ENCODE measurements at regions not wholly inside any gene's neighbourhood (a gene's known extent, or its start where the extent isn't known, plus 50 kb on each side); places are given as distances from the start of the nearest gene placed in this dataset.

DNA sequence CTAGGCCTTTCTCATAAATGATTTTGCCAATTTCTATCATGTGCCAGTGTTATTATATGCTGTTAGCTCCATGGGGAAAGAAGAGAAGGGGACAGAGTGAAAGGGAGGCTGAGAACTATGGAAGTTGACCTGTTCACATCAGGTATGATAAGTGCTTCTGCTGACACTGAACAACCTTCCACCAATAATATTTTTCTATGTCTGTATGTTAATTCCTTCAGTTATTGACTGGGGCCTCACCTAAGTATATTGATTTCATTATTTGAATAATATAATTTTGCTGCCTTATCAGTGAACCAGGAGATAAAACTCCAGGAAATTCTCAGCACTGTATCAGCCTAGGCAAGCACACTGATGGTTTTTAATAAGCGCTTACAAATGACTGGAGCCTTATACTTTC, 262.8 kb downstream of the SNCA start:
- H3K36me3 ChIP-seq: no peaks in the 10 kb centered on the region
- TF ChIP-seq POLR2AphosphoS5 (IDR thresholded peaks at IDR 0.05) (no peak), POLR2A (IDR thresholded peaks at IDR 0.05) (no peak), EP300 (IDR thresholded peaks at IDR 0.05; ENCODE audit: low read depth) (no peak)
- TF ChIP-seq, protein P1, sequence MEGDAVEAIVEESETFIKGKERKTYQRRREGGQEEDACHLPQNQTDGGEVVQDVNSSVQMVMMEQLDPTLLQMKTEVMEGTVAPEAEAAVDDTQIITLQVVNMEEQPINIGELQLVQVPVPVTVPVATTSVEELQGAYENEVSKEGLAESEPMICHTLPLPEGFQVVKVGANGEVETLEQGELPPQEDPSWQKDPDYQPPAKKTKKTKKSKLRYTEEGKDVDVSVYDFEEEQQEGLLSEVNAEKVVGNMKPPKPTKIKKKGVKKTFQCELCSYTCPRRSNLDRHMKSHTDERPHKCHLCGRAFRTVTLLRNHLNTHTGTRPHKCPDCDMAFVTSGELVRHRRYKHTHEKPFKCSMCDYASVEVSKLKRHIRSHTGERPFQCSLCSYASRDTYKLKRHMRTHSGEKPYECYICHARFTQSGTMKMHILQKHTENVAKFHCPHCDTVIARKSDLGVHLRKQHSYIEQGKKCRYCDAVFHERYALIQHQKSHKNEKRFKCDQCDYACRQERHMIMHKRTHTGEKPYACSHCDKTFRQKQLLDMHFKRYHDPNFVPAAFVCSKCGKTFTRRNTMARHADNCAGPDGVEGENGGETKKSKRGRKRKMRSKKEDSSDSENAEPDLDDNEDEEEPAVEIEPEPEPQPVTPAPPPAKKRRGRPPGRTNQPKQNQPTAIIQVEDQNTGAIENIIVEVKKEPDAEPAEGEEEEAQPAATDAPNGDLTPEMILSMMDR (IDR thresholded peaks at IDR 0.05): no peak
- intact Hi-C loops (cut with DNase I; ENCODE audit: low total_unique reads): no loop called here
- peaks cover 0 to 4% (median 0%) of the 10 kb centered on the region in 4 donors for H3K4me1 ChIP-seq
- DNase-seq: no peak
- H3K27me3 ChIP-seq: no peaks in the 10 kb centered on the region
- H3K9me3 ChIP-seq: no peaks in the 10 kb centered on the region
- no peak overlapping the region for H3K27ac ChIP-seq
- H3K4me3 ChIP-seq: no peak overlapping the region
- WGBS, 2 donors (ENCODE audit: low coverage in 1 of 2): 100% methylated on average over 1 of the region's 1 CpG
- in situ Hi-C loops (cut with MboI; ENCODE audit: low pct_ligation_motif_present in 1 of 4, low pct_unique_long_range_greater_than_20kb in 1 of 4, low sequenced_read_pairs in 3 of 4): no loop called here

DNA sequence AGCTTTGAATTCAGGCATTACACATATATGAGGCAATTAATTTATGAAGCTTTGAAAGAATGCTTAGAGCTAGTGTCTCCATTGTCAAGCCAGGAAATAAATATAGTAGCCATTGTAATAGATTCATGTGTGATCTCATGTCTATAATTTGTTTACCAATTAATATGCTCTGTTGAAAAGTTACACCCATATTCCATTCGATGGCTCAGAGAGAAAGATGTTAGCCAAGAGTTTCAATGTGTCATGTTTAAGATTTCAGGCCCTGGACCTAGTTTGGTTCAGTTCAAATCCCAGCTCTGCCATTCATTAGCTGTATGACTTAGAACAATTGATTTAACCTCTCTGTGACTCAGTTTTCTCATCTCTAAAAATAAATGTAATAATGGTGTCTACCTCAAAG, 263.3 kb downstream of the SNCA start:
- 38 to 60% methylated on average over 1 of the region's 1 CpG for WGBS, 2 donors (ENCODE audit: low coverage in 1 of 2)
- H3K9me3 ChIP-seq: no peaks in the 10 kb centered on the region
- no peak overlapping the region for H3K4me3 ChIP-seq
- no peak for DNase-seq
- in situ Hi-C loops (cut with MboI; ENCODE audit: low pct_ligation_motif_present in 1 of 4, low pct_unique_long_range_greater_than_20kb in 1 of 4, low sequenced_read_pairs in 3 of 4): no loop called here
- no peak for TF ChIP-seq POLR2A (IDR thresholded peaks at IDR 0.05)
- TF ChIP-seq, protein P1 (IDR thresholded peaks at IDR 0.05): no peak
- TF ChIP-seq POLR2AphosphoS5 (IDR thresholded peaks at IDR 0.05): no peak
- no peak for TF ChIP-seq EP300 (IDR thresholded peaks at IDR 0.05; ENCODE audit: low read depth)
- intact Hi-C loops (cut with DNase I; ENCODE audit: low total_unique reads): no loop called here
- no peaks in the 10 kb centered on the region for H3K27me3 ChIP-seq
- no peak overlapping the region for H3K27ac ChIP-seq
- peaks cover 0 to 4% (median 0%) of the 10 kb centered on the region in 4 donors for H3K4me1 ChIP-seq
- no peaks in the 10 kb centered on the region for H3K36me3 ChIP-seq

DNA sequence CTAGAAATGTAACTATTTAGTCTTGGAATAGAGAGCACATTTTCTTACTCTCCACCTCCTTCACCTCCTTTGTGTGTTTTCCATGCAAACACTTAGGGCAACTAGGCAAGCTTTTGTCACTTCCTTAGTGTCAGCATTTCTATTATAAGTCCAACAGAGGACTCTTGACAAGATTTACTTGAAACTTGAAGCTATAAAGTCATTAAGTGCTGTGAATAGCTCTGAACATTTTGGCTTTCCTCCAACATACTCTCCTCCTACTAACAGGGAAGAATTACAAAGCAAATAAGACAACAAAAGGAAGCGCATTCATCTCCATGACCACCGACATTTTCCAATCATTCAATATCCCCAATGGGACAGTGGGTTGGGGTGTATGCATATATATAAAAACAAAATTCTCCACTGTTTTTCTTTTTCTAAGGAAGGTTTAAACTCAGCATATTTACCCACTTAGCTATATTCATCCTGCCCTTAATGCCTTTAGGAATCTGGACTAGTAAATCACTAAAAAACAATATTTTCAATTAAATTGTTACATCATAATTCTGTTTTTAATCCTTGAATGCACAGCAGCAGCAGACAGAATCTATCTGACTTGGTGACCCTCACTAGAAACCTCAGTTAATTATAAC, 264.6 kb downstream of the SNCA start:
- no peak overlapping the region for H3K4me3 ChIP-seq
- TF ChIP-seq EP300 (IDR thresholded peaks at IDR 0.05; ENCODE audit: low read depth) (no peak), POLR2AphosphoS5 (IDR thresholded peaks at IDR 0.05) (no peak), POLR2A (IDR thresholded peaks at IDR 0.05) (no peak)
- TF ChIP-seq, protein P1 (IDR thresholded peaks at IDR 0.05): no peak
- H3K9me3 ChIP-seq: no peaks in the 10 kb centered on the region
- WGBS, 2 donors (ENCODE audit: low coverage in 1 of 2): 32 to 67% methylated on average over 2 of the region's 2 CpGs
- H3K27me3 ChIP-seq: no peaks in the 10 kb centered on the region
- in situ Hi-C loops (cut with MboI; ENCODE audit: low pct_ligation_motif_present in 1 of 4, low pct_unique_long_range_greater_than_20kb in 1 of 4, low sequenced_read_pairs in 3 of 4) (no loop called here), intact Hi-C loops (cut with DNase I; ENCODE audit: low total_unique reads) (no loop called here)
- no peak for DNase-seq
- peak overlapping the region in 1 of 4 donors; percentile 39 for H3K27ac ChIP-seq
- H3K36me3 ChIP-seq: no peaks in the 10 kb centered on the region
- peaks cover 0 to 4% (median 0%) of the 10 kb centered on the region in 4 donors for H3K4me1 ChIP-seq

DNA sequence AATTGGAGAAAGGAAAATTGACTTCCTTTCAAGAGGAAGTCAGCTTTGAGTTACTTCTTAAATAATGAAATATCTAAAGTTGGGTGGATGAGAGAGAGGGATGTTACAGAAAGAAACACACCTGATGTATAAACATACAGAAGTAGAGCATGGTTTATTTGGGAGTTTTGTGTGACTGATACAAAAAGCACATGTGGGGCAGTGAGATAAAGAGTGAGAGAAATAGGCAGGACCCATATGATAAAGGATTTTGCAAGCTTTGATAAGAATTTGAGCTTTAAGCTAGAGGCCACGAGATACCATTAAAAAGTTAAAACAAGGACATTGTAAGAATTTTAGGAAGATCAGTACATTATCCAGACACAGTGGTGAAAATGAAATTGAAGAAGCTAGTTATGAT, 263.3 kb upstream of the GPRIN3 start:
- in situ Hi-C loops (cut with MboI; ENCODE audit: low pct_ligation_motif_present in 1 of 4, low pct_unique_long_range_greater_than_20kb in 1 of 4, low sequenced_read_pairs in 3 of 4): no loop called here
- H3K4me3 ChIP-seq: no peak overlapping the region
- H3K9me3 ChIP-seq: no peaks in the 10 kb centered on the region
- H3K36me3 ChIP-seq: no peaks in the 10 kb centered on the region
- no peaks in the 10 kb centered on the region for H3K27me3 ChIP-seq
- WGBS, 2 donors (ENCODE audit: low coverage in 1 of 2): 85 to 92% methylated on average over 1 of the region's 1 CpG
- H3K27ac ChIP-seq: no peak overlapping the region
- no peak for TF ChIP-seq POLR2A (IDR thresholded peaks at IDR 0.05)
- TF ChIP-seq EP300 (IDR thresholded peaks at IDR 0.05; ENCODE audit: low read depth): no peak
- TF ChIP-seq, protein P1 (IDR thresholded peaks at IDR 0.05): no peak
- no peak for TF ChIP-seq POLR2AphosphoS5 (IDR thresholded peaks at IDR 0.05)
- intact Hi-C loops (cut with DNase I; ENCODE audit: low total_unique reads): no loop called here
- DNase-seq: no peak
- H3K4me1 ChIP-seq: peaks cover 0 to 4% (median 0%) of the 10 kb centered on the region in 4 donors

Data from transverse colon (tissue), 4 donors.